COR-L47 (cell line): ENCODE measurements at regions not wholly inside any gene's neighbourhood (a gene's known extent, or its start where the extent isn't known, plus 50 kb on each side); places are given as distances from the start of the nearest gene placed in this dataset.

Source experiments
- DNase-seq: peaks from one replicate; lab custom pipeline; 2025; lab: John Stamatoyannopoulos, UW

DNA sequence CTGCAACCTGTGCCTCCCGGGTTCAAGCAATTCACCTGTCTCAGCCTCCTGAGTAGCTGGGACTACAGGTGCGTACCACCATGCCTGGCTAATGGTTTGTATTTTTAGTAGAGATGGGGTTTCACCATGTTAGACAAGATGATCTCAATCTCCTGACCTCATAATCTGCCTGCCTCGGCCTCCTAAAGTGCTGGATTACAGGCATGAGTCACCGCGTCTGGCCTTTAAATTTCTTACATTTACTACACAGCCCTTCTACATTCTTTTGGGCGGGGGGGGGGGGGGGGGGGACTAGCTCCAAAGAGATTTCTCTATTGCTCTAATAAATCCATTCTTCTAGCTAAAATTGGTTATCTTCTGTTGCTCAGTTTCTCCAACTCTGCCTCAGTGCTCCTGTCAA lies 964.9 kb upstream of the ACVR2A start:
- no peak for DNase-seq

DNA sequence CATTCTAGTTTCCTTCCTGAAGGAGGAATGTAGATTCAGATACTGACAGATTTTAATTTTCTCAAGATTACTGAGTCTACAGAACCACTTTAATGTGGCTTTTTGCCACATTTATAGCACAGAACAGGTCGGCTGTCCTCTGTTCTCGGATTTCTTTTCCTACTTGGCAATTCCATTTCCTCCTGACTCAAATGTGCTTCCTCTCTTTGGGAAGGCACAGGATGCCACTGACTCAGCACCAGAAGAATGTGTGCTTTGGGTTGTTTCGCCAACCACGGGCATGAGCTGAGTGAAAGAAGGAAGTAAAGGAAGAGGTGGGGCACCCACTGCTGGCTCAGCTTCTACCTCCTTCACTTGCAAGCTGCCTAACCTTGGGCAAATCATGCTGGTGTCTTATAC lies 970.6 kb upstream of the ACVR2A start:
- no peak for DNase-seq

DNA sequence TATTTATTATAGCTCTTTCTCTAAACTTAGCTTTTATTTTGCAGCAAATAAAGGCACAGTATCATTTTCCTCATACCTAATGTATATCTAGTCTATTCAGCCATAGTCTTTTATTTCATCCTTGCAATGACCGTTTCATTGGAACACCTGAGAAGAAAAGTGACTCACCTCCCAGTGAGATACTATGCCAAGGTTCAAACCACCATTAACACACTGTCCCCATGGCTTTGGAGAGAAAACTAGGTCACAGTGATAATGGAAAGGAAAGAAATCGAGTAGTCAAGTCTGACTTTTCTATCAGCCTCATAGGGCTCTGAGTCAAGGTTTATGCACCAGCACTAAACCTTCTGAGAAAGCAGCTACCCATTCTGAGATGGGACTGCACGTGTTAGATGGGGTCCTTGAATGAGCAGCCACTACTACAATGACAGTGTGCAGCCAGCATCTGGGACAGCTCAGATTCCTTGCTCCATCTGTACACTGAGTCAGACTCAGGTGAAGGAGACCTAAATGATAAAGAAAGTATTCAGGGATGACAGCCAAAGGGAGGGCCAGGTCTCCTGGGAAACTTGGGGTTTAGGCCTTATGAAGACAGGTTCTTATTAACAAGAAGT lies 971.1 kb upstream of the ACVR2A start:
- DNase-seq, result no peak

GRCh38 chr2:146873056-146873455 lies 971.8 kb upstream of the ACVR2A start:
- no peak for DNase-seq

GRCh38 chr2:146870691-146871090 lies 974.1 kb upstream of the ACVR2A start:
- no peak for DNase-seq

- DNase-seq, result no peak
Measured at GRCh38 chr2:146869328-146869727, 975.5 kb upstream of the ACVR2A start.

- no peak for DNase-seq
Measured at GRCh38 chr2:146868051-146868450, 976.8 kb upstream of the ACVR2A start.

- DNase-seq, result no peak
Measured at GRCh38 chr2:146867477-146867986, 977.3 kb upstream of the ACVR2A start.

DNA sequence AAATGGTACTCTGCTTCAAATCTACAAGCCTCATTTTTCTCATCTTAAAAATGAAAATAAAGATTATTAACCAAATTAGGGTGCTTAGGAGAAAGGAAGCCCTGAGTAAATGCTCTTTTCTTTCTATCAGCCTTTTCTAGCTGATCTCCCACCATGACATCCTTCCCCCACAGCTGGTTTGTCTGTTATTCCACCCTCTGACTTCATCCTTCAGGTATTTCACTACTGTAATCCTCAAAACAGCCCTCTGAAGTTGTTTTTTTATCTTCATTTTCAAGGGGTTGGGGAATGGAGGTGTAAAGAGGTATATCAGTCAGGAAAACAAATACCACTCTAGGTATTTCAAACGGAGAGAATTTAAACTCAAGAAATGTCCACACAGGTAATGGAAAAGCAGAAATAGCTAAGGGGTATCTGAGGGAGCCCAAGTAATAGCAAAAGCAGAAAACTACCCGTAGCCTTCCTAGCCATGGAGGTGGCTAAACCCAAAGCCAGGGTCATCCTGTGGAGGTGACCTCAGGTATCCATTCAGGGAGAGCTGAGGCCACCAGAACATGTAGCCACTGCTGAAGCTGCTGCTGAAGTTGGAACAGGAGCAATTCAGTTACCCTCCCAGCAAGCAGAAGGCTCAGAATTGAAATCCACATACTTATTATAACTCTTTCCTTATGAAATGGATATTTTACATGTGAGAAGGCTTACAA lies 990.9 kb upstream of the ACVR2A start:
- DNase-seq, result no peak

GRCh38 chr2:146852661-146853060 lies 992.2 kb upstream of the ACVR2A start:
- no peak for DNase-seq

- DNase-seq, result no peak
Measured at GRCh38 chr2:146850746-146851145, 994.1 kb upstream of the ACVR2A start.

DNA sequence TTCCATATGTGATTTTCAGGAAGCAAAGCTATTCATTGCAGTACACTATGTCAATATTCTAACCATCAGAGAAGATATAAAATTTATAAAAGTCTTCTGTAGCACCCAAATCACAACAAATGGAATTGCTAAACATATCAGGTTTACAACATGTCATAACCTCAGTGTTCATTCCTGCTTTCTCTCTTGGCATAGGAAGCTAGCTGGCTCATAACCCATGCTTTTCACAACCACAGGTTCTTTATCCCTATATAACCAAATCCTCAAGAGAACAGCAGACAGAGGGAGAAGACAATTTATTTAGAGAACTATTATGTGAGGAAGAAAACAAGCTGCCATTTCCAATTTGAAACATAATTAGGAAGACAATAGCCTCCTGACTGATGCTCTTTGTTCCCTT lies 997.0 kb upstream of the ACVR2A start:
- DNase-seq, result no peak

DNA sequence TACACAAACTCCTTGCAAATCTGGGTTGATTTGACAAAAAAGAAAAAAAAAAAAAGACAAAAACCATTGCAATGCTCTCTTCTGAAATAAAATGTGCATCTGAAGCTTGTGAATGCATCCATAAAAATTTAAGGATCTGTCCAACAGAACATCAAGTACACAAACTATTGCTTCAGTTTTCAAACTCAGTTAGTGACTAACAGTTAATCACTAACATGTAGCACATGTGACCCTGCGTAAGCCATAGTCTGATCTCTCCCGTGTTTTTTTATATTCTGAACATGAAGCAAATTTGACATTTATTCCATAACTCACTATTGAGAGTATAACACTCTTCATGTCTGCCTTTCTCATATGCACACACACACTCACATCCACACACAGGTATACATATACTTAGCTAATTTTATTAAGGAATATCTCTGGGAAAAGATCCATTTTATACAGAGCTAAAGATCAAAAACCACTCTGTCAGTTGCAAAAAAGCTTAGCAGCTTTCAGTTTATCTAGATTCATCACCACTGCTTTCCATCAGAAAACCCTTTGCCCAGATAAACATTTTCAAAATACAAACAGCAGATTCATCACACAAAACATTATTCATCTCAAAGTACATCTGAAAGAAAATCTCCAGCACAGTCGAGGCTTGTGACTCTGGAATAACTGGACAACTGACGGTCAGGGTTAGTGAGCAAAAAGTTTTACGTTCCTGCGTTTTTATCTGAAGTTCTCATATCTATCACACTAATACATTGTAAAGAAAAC lies 1000.4 kb upstream of the ACVR2A start:
- no peak for DNase-seq

DNA sequence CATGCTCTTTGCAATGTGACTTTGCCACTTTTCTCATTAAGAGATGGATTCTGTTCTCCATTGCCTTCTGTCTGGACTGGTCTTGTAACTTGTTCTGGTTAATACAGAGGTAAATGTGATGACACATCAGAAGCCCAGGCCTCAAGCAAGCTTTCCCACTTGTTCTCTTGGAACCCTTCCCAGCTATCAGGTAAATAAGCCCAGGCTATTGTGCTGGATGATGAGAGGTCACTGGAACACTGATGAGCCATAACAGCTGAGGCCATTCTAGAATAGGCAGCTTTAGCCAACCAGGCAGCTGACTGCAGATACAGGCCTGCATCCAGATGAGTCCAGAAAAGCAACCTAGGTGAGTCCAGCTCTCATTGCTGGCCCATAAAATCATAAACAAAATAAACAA lies 1007.0 kb upstream of the ACVR2A start:
- DNase-seq, result peak; percentile 85

DNA sequence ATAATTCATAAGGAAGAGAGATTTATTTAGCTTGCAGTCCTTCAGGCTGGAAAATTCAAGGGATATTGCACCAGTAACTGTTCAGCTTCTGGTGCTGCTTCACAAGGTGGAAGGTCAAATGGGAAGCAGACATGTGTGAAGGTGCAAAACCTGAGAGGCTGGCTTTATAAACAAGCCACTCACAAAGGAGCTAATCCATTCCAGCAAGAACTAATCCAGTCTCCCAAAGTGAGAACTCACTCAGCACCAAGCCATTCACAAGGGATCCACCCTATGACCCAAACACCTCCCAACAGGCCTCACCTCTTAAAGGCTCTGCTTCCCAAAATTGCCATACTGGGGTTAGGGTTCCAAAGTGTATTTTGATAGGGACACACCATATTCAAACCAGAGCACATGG lies 1018.4 kb upstream of the ACVR2A start:
- DNase-seq, result no peak

GRCh38 chr2:146821836-146822316 lies 1023.0 kb upstream of the ACVR2A start:
- DNase-seq, result no peak

DNA sequence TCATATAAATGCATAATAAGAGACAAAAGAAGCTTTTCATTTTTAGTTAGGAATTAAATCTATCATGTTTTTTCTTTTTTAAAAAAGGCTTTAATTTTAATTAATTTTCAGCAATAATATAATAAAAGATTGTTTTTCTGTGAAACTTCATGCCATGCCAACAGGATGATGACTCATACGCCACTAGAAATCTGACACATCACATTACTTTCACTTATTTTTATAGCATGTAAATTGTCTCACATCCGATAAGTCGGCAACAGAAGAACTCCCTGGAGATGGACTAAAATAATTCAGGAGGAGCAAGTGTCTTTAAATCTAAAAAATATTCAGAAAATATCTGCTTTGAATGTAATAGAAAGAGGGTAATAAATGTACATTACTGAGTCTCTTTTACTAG lies 1024.2 kb upstream of the ACVR2A start:
- DNase-seq, result no peak

- no peak for DNase-seq
Measured at GRCh38 chr2:146818122-146818521, 1026.7 kb upstream of the ACVR2A start.

DNA sequence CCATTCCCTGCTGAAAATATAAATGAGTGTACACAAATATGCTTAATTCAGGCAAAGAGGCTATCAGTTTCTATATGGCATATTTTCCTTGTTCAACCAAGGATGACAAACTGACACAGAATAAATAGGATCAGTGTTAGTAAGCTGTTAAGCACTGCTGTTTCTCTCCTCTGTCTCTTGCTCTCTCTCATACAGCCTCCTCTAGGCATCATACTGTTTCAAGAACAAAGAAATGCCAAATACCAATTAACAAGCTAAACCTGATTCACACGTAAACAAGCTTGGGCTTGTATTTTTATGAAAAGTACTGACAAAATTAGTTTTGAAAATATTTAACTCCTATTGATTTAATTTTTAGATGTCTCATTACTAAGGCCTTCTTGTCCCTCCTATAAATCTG lies 1027.2 kb upstream of the ACVR2A start:
- peak; percentile 2 for DNase-seq

GRCh38 chr2:146814971-146815370 lies 1029.9 kb upstream of the ACVR2A start:
- no peak for DNase-seq

- no peak for DNase-seq
Measured at GRCh38 chr2:146807568-146808168, 1037.2 kb upstream of the ACVR2A start.

DNA sequence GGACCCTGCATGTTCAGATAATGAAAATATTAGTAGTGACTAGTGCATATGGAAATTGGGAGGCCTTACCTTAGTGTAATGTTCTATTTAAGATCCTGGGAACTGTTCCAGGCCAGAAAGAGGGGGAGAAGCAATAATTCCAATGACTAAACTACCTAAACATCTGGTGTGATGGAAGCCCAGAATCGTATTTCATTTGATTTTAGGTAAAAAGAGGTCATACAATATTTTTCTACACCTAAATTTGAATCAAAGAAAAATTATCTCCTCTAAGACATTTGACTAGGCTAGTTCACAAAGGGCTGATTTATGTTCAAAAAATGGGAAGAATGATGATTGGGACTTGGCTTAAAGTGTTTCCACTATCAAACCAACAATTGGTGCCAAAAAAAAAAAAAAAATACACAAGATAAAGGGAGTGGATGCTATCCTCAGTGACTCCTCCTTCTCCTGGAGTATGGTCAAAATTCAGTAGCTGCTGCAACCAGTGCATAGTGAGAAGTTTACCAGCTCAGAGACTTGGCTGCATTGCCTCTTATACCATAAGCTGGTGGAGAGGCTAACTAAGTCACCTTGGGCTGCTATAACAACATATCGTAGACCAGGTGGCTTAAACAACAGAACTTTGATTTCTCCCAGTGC lies 1038.3 kb upstream of the ACVR2A start:
- DNase-seq, result no peak
